ENCODE measurements at regions not wholly inside any gene's neighbourhood (a gene's known extent, or its start where the extent isn't known, plus 50 kb on each side); places are given as distances from the start of the nearest gene placed in this dataset.
A peak's percentile ranks its signal among the peaks of the same experiment; 100 is the strongest.
"Not testable (repeated sequence)": the region's sequence is repeated elsewhere in the genome, so short reads cannot be mapped to it uniquely, and the experiment has no call there.

DNA sequence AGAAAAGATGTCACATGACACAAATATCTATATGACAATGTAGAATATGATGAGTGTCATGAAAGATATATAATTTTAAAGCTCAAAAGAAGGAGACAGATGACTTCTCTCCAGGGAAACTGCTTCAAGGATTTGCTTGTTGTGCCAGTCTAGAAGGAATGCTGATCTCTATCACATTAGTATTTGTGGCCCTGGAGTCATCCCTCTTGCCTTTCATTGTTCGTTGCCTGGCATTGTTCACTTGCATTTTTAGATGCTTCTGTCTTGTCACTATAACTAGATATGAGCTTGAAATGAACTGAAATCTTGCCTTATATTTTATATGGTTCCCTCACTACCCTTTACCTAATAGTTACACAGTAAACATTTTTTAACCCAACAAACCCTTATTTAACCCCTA lies 207.5 kb downstream of the ZNF608 start:
- no peak for DNase-seq

DNA sequence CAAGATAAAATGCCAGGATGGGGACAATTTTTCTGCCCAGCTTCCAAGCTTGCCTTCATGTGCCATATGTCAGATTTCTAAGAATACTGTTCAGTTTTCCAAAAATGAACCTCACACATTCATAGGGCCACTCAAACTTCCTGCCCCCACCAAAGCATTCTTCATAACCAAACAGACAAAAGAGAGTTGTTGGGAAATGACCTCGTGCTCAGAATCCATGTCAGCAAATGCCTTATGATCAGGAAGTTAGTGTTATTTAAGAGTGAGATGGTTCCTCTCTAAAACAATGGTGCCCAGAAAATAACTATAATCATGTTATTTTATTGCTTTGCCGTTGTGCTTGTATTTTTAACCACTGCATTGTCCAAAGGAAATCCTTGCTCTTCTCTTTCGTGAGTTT lies 208.2 kb downstream of the ZNF608 start:
- no peak for DNase-seq

DNA sequence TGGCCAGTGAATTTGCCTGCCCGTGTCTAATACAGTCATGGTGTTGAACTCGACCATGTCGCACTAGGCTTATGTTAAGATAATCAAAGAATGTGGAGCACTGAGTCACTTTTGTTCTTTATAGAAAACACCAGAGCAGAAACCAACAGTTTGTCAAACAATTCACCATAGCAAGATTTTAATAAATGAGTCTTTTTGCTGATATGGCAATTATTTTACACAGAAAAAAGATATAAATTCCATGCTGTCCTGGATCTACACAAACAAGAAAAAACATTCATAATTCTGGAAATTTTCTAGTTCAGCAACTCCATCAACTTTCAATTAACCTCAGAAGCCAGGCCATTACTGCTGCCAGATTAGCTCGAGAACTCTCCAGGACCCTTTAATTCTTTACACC lies 208.9 kb downstream of the ZNF608 start:
- DNase-seq = no peak

DNA sequence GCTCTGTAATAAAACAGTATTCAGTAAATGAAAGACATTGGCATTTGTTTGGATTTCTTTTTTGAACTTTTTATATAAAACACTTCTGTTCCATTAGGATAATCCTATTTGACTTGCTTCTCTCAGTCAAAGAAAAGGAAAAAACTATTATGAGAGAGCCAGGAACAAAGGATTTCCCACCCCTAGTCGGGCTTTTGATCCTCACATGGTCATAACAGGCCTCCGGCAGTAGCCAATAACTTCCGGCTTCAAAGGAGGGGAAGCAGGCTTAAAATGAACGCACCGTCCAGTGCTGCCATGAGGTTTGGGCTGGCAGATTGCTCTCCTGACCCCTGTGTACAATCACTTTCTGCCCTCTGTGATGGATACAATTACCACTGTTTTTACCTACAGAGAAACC lies 209.3 kb downstream of the ZNF608 start:
- no peak for DNase-seq

DNA sequence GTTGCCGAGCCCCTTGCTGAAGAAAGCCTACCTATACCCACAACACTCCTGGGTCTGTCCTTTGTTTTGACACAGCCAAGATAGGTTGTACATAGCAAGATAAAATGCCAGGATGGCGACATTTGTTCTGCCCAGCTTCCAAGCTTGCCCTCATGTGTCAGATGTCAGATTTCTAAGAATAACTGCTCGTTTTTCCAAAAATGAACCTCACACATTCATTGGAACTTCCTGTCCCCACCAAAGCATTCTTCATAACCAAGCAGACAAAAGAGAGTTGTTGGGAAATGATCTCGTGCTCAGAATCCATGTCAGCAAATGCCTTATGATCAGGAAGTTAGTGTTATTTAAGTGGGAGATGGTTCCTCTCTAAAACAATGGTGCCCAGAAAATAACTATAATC lies 210.1 kb downstream of the ZNF608 start:
- DNase-seq = no peak

DNA sequence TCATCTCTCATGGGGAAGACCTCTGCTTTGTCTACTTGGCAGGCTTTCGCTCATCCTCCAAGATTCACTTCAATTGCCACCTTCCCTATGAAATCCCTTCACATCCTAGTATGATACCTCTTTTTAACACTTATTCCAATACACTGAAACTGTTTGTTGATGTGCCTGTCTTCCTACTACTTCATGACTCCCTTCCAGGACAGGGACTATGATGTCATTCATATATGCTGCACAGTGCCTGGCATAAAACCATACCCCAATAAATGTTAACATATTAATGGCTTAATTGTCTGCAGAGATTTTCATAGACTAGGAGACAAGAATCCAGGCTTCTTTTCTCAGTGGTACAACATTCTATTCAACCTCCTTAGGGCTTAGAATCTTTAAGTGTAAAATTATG lies 215.5 kb downstream of the ZNF608 start:
- no peak for DNase-seq

DNA sequence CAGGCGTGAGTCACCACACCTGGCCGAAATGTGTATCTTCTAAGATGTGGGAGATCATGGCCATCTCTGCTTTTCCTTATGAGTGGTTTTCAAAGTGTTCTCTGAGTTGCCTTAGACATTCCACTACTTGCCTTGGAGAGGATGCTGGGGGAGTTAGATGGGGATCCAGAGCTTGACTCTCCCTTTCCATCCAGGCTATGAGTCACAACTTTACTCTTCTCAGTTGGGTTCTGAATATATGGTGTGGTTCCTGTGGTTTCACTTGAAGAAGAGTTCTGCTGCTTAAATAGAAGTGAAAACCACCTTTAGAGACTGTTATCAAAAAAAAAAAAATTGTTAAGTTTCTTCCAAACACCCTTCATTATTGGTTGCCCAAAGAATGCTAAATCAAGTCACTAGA lies 217.6 kb downstream of the ZNF608 start:
- DNase-seq = peak; percentile 42

DNA sequence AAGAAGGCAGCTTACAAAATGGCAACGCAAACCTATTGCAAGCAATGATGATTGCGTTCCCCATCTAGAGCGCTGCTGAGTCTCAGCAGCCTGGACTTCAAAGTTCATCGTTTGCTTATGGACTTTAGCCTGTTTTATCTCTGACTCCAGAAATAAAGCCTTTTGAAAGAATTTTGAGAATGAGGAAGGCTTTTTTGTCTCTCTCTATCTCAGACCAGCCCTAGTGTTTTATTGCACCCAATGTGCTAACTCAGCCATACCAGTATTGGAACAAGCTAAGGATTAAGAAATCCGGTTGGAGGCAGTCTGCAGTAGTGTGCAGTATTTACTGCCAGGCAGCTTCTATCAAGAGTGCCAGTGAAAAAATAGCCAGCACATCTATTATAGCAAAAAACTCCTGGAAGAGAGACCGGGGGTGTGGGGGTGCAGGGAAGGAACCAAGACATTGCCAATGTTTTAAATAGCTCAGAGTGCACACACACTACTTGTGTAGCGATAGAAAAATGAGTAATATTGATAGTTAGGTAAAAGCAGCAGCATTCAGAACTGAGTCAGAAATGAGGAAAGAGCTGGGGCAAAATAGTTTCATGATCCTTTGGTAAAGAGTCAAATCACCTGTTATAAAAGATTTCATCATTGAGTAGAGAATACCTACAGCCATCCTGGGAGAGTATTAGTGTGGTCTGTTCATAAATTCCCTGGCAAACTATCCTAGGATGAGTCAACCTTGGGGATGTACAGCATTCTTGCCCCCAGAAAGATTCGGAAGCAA lies 219.0 kb downstream of the ZNF608 start:
- DNase-seq = no peak

DNA sequence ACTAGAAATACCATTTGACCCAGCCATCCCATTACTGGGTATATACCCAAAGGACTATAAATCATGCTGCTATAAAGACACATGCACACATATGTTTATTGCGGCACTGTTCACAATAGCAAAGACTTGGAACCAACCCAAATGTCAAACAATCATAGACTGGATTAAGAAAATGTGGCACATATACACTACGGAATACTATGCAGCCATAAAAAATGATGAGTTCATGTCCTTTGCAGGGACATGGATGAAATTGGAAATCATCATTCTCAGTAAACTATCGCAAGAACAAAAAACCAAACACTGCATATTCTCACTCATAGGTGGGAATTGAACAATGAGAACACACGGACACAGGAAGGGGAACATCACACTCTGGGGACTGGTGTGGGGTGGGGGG lies 220.4 kb downstream of the ZNF608 start:
- DNase-seq = not testable (repeated sequence)

DNA sequence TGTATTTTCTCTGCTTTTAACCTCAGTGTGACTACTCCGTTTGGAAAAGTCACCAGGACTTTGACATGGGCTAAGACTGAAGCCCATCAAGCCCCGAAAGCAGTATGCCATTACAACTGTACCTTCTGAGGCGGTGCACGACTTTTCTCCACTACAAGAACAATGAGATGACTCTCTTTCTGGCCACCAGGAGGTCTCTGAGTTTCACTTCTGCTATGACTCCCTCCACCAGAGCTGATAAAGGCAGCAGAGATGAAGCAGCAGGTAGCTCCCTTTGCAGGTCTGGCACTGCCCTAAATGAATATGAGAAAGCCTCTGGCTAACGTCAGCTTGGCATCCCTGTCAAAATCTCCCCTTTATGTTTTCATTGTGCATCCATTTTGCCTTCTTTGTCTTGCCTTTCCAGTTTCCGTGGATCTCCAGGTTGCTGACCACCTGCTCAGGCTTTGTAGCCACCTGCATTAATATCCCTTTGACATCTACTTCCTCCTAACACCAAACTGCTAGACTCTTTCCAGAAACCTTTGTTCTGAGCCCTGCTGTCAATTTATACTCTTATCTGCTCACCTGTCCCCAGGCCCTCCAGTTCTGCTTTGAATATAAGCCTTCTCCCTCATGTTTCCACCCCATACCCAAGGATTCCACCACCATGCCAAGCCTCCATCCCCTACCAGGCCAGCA lies 221.7 kb downstream of the ZNF608 start:
- DNase-seq = no peak

DNA sequence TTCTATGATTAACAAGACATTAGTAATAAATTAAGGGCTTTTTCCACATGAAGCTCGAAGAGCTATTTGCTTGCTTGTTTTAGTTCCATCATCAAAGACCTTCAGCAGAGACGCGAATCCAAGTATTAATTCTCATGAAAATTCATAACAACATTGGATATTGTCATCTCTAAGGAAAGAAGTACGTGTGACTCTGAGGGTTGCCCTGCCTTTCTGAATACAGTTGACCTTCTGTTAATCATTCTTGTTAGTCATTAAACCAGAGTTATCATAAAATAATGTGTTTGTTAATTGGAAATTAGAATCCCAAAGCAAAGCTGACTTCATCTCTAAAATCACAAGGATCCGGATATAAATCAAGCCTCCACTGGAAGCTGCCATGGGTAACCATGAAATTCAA lies 222.5 kb downstream of the ZNF608 start:
- DNase-seq = no peak

DNA sequence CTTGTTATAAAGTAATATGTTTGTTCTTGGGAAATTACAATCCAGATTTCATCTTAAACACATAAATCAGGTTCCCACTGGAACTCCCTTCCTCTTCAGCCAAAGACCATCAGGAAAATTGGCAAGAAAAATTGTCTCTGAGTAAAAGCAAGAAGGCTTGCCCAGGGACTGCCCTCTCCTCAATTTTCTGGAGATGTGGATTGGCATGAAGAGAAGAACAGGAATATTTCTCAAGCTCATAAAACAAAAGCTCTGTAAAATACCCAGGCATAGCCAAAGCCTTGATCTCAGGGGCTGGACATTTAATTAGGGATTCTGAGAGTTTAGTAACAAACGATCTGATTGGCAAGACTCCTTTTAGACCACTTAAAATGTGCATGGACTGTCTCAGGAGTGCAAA lies 223.4 kb downstream of the ZNF608 start:
- no peak for DNase-seq

DNA sequence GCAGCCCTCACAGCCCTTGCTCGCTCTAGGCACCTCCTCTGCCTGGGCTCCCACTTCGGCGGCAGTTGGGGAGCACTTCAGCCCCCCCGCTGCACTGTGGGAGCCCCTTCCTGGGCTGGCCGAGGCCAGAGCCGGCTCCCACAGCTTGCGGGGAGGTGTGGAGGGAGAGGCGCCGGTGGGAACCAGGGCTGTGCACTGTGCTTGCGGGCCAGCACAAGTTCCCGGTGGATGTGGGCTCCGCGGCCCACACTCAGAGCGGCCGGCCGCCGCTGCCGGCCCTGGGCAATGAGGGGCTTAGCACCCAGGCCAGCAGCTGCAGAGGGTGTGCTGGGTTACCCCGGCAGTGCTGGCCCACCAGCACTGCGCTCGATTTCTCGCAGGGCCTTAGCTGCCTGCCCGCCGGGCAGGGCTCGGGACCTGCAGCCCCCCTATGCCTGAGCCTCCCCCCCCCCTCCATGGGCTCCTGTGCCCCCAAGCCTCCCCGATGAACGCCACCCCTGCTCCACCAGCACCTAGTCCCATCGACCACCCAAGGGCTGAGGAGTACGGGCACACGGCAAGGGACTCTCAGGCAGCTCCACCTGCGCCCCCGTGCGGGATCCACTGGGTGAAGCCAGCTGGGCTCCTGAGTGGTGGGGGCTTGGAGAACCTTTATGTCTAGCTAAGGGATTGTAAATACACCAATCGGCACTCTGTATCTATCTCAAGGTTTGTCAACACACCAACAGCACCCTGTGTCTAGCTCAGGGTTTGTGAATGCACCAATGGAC lies 224.8 kb downstream of the ZNF608 start:
- DNase-seq = no peak

DNA sequence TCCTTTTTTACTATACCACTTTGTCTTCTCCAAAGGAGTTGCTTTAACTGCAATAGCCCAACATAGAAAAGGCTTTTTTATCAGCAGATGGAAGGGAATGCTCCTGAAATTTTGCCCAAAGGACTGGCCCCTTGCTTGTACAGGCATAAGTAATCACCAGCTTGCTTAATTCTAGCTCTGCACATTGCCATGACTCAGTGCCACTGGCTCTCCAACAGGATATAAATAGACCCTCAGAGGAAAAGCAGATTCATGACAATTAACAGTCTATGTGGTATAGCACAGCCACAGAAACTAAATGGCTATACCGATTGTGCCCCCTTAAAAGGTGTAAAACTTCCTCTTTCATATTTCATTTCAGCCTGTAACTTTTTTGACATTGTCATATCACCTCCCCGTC lies 227.0 kb downstream of the ZNF608 start:
- peak; percentile 87 for DNase-seq

DNA sequence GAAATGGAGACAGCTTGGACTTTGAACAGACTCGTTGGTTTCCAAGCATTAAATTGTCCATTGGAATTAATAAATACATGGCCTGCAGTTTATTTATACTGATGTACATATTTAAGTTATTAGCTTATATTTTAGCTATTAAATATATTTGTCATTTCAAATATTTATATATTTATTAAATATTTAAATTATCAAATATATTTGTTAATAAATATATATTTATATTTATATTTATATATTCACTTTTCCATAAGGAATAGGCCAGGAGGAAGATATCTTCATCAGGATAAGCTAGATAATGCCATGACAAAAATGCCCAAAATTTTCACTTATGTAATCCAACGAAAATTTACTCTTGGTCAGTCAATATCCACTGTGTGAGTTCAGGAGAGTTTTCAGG lies 229.9 kb downstream of the ZNF608 start:
- no peak for DNase-seq

DNA sequence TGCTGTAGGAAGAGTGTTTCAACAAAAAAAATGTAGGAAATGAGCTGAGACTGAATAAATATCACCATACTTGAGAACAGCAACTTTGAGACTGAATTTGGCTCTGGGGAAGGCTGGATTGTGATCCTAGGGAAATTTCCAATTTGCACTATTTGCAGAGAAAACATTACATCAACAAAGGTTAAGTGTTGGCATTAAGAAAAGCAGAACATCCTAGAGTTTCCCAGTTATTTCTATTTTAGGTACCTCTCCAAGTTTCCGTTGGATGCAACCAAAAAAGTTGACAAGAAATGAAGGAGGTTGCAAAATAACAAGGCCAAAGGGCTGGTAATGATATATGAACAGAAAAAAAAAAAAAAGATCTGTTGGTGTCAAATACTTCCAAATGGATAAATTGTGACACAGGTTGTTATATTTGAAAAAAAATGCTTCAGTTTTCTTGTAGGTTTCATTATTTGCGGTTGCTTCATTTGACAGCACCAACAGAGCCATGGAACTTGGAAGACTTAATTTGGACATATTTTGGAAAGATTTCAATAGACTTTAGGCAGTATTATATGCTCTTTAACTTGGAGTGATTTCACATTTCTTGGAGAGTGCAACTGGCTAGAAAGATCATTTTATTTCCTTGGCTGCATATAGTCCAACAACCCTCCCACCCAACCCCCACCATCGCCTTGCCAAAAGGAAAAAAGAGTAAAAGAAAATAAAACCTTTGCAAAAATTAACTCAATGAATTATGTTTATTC lies 230.8 kb downstream of the ZNF608 start:
- no peak for DNase-seq

DNA sequence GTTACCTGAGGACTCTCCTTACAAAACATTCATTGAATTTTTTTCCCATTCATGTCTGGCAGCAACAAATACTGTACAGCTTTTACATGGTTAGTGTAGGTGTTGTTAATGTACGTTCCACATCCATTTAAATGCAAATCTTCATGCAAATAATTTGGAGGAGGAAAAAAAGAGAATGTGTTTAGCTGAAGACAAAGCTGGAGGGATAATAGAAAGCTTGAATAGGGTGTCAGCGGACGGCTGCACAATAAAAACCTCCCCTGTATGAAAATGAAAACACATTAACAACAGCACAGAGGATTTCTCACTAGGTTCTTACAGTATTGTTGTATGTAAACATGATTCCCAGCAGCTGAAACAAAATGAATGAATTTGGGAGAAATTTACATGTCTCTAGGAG lies 231.5 kb downstream of the ZNF608 start:
- no peak for DNase-seq

DNA sequence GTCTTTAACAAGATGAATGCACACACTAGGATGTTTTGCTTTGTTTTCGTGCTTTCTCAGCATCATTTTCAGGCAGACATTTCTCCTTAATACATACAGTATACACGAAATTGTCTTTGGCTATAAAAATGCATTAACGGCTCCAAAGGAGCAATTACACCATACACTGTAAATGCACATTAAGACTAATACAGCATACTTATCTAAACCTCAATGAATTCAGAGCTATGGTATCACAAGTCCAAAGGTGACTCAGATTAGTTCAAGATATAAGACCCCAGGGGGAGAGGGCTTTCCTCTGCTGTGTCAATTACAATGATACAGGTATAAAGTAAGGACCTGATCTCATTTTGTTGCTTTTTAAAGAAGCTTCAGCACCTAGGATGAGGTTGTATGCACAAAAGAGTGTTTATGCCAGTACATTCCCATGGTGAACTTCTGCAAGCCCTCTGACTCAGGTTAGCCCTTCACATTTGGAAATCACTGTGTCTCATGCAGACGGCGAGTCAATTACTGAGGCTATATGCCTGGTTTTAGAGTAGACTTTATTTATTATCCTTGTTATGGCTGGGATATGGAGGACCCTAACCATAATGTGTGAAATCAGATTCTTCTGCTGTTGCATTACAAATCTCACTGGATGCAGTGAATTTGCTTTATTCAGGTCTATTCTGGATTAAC lies 233.3 kb downstream of the ZNF608 start:
- no peak for DNase-seq

DNA sequence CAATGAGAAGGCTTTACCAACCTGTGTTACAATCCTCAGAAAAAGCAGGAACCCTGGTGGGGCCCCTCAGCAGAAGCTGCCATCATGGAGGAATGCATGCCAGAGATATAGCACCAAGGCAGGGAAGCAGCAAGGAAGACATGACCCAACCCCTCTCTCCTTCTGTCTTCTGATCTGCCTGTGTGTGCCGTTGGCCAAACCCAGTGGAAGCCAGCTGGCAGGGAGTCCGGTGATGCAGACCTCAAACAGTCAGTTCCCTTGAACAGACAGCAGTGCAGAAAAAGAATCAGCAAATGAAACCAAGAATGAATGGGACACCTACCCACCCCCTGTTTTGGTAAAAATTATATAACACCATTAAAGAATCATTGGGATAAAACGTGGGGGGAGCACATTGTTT lies 234.2 kb downstream of the ZNF608 start:
- no peak for DNase-seq

DNA sequence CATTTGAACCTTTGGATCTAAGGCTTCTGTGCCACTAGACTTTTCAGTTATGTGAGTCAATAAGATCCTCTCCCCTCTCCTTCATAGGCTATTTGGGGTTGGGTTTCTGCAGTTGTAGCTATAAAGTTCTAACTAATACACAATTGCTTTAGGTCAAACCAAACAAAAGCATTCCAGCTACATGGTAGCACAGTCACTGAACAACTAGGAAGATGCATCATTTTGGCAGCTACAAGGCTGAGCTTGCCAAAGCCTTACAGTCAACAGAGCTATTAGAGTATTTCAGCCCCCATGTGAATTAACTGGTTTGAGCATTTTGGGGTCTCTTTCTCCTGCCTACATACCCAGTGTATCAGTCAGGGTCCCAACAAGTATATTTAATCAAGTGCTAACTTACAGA lies 234.6 kb downstream of the ZNF608 start:
- DNase-seq = no peak

DNA sequence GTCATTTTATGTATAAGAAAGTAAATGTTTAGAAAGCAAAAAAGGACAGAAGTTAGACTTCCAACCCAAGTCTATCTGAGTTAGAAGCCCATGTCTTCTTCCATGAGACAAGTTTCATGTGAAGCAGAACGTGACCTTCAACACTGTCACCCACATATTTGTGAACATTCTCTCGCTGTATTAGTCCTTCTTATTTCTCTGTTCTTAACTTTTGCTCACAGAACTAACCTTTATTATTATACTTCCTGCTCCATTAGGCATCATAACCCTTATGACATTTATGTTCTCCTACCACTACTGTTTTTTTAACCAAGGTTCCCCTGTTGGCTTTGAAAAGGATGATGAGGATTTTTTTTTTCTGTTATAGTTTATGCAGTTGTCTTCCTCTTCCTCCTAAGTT lies 238.8 kb downstream of the ZNF608 start:
- no peak for DNase-seq

DNA sequence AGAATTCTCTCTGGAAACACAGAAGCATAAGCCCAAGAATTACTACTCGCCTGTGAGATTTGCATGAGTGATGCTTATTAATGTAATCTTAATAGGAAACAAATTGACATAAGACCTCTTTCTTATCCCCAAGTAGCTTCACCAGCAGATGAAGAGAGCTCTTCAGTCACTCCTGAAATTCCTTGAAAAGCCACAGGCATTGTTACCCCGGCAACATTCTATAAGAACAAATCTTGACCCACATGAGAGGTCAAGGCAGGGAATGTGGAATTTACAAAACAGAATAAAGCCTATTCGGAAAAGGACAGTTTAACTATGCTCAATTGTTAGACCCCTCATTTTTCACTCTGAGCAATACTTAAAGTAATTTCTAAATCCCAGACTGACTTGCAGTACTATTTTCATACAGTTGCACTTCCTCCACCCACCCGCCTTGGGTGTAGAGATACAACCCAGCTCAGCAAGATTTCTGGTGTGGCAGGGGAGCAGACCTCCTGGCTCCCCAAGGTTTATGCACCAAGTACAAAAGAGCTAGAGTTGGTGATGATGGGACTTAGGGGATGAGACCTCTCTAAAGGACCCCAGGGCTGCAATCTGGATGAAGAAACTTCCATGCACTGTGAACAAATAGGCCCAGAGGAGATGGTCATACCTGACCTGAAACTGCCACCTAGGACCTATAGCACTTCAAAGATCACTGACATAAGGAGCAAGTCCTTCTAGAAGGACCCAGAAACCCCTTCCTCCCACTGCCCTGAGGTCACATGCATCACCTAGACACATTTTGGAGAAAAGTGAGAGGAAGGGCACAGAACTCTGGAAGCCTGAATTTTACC lies 242.1 kb downstream of the ZNF608 start:
- peak; percentile 29 for DNase-seq

All from fibroblast of skin of right quadriceps (primary cell).